Liver (tissue), 3 donors: ENCODE measurements at regions not wholly inside any gene's neighbourhood (a gene's known extent, or its start where the extent isn't known, plus 50 kb on each side); places are given as distances from the start of the nearest gene placed in this dataset.

Experiments used
- ATF3 ChIP-seq: IDR thresholded peaks from 2 replicates; pipeline ENCODE4 v1.6.1; 2016; ENCODE audit warnings: antibody characterized with exemption
- EGR1 ChIP-seq, 2 donors: IDR thresholded peaks; 2 replicates each; pipeline ENCODE4 v1.6.1; 2016 to 2018; ENCODE audit warnings: antibody characterized with exemption in 2 of 2, low read depth in 2 of 2
- JUND ChIP-seq, 2 donors: IDR thresholded peaks; 2 replicates each; pipeline ENCODE4 v1.6.1; 2016; ENCODE audit warnings: antibody characterized with exemption in 2 of 2
- MAX ChIP-seq: IDR thresholded peaks from 2 replicates; pipeline ENCODE4 v1.6.1; 2016; ENCODE audit warnings: antibody characterized with exemption
- NR2F2 ChIP-seq: IDR thresholded peaks from 2 replicates; pipeline ENCODE4 v1.6.1; 2016; ENCODE audit warnings: antibody characterized with exemption
- RAD21 ChIP-seq, 2 donors: IDR thresholded peaks; 2 replicates each; pipeline ENCODE4 v1.6.1; 2016; ENCODE audit warnings: antibody characterized with exemption in 2 of 2, mild to moderate bottlenecking in 2 of 2
- REST ChIP-seq: IDR thresholded peaks from 2 replicates; pipeline ENCODE4 v1.6.1; 2016; ENCODE audit warnings: antibody characterized with exemption, mild to moderate bottlenecking
- RXRA ChIP-seq, 2 donors: IDR thresholded peaks; 2 replicates each; pipeline ENCODE4 v1.6.1; 2017 to 2018; ENCODE audit warnings: antibody characterized with exemption in 2 of 2, mild to moderate bottlenecking in 1 of 2
- SP1 ChIP-seq: IDR thresholded peaks from 2 replicates; pipeline ENCODE4 v1.6.1; 2018; ENCODE audit warnings: antibody characterized with exemption, mild to moderate bottlenecking
- TAF1 ChIP-seq: conservative IDR thresholded peaks from 2 replicates; pipeline ENCODE4 v1.6.1; 2016; ENCODE audit warnings: antibody characterized with exemption, mild to moderate bottlenecking
- YY1 ChIP-seq: IDR thresholded peaks from 2 replicates; pipeline ENCODE4 v1.6.1; 2016; ENCODE audit warnings: antibody characterized with exemption, mild to moderate bottlenecking
- ZBTB33 ChIP-seq: IDR thresholded peaks from 2 replicates; pipeline ENCODE4 v1.6.1; 2016; ENCODE audit warnings: antibody characterized with exemption
- TF ChIP-seq, protein P1 (sequence below): fragments of 150-350 bp; IDR thresholded peaks from 2 replicates; pipeline ENCODE4 v1.5.1; 2017; ENCODE audit warnings: improper control_type of control experiment, low read depth, low read length; ENCODE audit not compliant: missing input control
- donor health status: healthy.
- donor health status: healthy.

- TF ChIP-seq MAX (no peak), ATF3 (no peak), EGR1 (IDR thresholded peaks at IDR 0.05; ENCODE audit: low read depth in 2 of 2) (no peak), NR2F2 (no peak), REST (no peak), SP1 (no peak), YY1 (no peak), TAF1 (no peak), ZBTB33 (no peak), RXRA (IDR thresholded peaks at IDR 0.05) (no peak), RAD21 (IDR thresholded peaks at IDR 0.05) (no peak), JUND (IDR thresholded peaks at IDR 0.05) (no peak)
- TF ChIP-seq, protein P1, sequence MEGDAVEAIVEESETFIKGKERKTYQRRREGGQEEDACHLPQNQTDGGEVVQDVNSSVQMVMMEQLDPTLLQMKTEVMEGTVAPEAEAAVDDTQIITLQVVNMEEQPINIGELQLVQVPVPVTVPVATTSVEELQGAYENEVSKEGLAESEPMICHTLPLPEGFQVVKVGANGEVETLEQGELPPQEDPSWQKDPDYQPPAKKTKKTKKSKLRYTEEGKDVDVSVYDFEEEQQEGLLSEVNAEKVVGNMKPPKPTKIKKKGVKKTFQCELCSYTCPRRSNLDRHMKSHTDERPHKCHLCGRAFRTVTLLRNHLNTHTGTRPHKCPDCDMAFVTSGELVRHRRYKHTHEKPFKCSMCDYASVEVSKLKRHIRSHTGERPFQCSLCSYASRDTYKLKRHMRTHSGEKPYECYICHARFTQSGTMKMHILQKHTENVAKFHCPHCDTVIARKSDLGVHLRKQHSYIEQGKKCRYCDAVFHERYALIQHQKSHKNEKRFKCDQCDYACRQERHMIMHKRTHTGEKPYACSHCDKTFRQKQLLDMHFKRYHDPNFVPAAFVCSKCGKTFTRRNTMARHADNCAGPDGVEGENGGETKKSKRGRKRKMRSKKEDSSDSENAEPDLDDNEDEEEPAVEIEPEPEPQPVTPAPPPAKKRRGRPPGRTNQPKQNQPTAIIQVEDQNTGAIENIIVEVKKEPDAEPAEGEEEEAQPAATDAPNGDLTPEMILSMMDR: no peak
These were observed 86.8 kb upstream of the JARID2 start for GRCh38 chr6:15158821-15159619.
